ENCODE measurements at regions not wholly inside any gene's neighbourhood (a gene's known extent, or its start where the extent isn't known, plus 50 kb on each side); places are given as distances from the start of the nearest gene placed in this dataset.
A peak's percentile ranks its signal among the peaks of the same experiment; 100 is the strongest.
"Not testable (repeated sequence)": the region's sequence is repeated elsewhere in the genome, so short reads cannot be mapped to it uniquely, and the experiment has no call there.

DNA sequence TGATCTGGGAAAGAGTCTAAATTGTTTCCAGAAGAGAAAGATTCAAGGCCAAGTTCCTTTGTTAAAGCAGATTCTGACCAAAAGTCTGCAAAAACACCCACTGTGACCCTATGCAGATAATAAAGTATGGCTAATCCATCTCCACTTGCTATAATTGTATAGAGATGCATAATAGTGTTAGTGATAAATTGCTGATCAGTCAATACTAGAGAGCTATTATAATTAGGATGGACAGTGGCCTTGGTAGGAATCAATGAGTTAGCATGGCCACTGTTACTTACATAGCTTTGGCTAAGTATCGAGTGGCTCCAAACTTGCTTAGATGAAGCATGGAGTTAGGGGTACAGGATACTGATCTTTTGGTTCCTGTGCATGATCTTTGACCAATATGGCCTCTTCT lies 683.4 kb upstream of the MEF2C start:
- DNase-seq (ENCODE audit: low read depth, low spot score), result no peak

- no peak for DNase-seq (ENCODE audit: low read depth, low spot score)
Measured at GRCh38 chr5:89560696-89561095, 677.7 kb upstream of the MEF2C start.

DNA sequence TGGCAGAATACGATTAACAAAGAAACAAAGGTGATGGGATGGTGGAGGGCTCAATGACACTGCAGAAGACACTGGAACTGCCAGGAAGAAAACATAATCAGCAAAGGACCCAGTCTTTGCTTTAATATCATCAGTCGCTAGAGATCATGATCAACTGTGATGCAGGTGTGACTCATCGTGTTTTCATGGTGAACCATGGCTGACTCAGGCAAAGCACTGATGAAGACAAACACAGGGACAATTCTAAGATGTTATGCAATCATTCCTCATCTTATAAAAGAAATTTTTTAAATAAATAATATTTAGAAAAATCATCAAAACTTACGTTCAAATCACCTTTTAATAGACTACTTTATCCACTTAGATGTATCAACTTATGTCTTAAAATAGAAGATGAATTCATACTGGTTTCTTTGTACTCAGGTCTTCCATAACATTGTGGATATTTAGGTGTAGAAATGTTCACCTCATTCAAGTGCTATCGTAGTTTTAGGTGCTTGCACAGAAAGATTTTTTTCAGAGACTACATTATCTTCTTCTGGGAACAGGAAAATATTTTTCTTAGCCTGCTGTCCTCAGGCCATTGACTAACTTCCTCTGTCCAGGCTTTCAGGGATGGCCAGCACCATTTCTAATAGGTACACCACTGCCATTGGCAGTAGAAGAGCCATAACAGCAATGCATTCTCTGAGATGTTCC lies 673.4 kb upstream of the MEF2C start:
- DNase-seq (ENCODE audit: low read depth, low spot score), result peak; percentile 21

DNA sequence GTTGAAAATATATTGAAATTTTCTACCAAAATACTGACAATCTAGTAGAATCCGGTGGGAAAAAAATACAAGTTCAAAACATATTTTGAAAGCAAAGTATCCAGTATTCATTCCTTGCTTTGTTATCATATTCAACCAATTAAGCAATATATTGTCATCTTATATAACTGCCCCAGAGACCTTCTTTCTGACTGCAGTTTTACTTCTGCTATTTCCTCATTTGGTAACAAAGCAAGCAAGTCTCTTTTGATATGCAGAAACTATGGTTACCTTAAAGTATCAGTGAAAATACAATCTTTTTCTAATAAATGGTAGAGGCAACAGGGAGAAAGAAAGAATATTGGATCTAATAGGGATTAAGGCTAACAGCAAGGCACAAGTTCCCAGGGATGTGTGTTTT lies 663.7 kb upstream of the MEF2C start:
- no peak for DNase-seq (ENCODE audit: low read depth, low spot score)

- no peak for DNase-seq (ENCODE audit: low read depth, low spot score)
Measured at GRCh38 chr5:89545626-89546025, 662.6 kb upstream of the MEF2C start.

DNA sequence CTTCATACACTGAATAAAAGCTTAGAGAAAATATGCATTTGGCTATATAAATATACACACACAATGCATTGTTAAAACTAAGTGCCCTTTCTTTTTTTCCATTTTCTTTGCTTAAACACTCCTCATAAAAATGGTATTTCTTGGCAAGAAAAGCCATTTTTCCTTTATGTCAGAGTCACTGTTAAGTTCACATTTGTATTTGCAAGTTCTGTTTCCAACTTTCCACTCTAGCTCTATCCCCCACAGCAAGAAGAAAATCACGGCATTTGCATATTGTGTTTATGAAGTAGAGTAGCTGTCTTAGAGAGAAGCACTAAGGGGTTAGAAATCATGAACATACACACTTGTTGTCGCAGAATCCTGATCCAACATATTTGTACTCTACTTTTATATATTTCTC lies 662.1 kb upstream of the MEF2C start:
- DNase-seq (ENCODE audit: low read depth, low spot score), result no peak

DNA sequence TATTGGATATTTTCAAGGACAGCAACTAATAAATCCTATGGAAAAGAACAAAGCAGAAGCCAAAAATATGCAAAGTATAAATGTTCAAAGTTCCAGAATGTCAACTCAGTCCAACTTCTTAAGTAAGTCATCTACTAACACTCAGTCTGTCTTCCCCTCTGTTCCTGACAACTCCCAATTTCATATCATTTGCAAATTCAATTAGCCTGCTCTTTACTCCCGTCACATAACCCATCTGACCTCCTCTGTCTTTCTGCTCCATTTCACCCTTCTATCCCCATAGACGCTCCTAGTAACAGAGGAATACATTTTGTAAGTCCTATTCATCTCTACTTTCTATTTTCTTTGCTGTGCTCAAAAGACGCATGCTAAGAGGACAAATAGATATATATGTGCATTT lies 659.8 kb upstream of the MEF2C start:
- no peak for DNase-seq (ENCODE audit: low read depth, low spot score)

DNA sequence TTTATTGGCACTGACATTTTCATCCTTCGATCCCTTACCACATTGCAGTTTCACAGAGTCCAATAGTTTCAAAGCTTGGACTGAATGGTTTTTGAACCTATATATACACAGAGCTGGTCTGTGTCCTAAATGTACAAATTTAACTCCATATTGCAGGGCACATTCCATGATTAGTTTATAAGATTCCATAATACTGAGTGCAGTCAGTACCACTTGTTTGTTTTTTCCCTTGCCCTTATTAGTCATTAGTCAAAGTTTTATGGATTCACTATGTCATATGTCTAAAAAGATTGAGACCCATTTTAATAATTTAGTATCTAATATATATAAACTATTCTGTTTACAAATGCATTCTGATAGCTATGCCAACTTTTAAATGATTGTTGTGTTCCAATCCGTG lies 654.8 kb upstream of the MEF2C start:
- DNase-seq (ENCODE audit: low read depth, low spot score), result no peak

GRCh38 chr5:89536020-89536419 lies 653.0 kb upstream of the MEF2C start:
- DNase-seq (ENCODE audit: low read depth, low spot score), result no peak

DNA sequence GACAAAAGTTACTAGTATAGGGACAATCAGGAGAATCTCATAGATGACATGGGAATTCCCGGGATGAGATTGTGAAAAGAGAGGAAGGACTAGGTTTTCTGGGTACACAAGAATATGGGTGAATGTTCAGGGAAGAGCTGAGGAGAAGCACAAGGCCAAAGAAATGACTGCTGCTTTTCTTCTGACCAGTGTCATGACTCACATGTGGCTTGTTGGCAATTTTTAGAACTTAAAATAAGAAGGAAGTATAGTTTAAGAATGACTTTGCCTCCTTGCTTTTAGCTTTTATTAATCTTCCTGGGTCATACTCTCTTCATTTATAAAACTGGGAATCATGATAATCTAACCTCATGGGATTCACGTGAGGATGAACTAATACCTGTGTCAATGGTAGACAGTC lies 652.4 kb upstream of the MEF2C start:
- DNase-seq (ENCODE audit: low read depth, low spot score), result no peak

- DNase-seq (ENCODE audit: low read depth, low spot score), result no peak
Measured at GRCh38 chr5:89534331-89534730, 651.3 kb upstream of the MEF2C start.

DNA sequence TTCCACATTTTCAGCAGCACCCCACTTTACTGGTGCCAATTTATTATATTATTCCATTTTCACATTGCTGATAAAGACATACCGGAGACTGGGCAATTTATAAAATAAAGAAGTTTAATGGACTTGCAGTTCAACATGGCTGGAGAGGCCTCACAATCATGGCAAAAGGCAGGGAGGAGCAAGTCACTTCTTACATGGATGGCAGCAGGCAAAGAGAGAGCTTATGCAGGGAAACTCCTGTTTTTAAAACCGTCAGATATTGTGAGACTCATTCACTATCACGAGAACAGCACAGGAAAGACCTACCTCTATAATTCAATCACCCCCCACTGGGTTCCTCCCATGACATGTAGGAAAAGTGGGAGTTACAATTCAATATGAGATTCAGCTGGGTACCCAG lies 641.8 kb upstream of the MEF2C start:
- no peak for DNase-seq (ENCODE audit: low read depth, low spot score)

DNA sequence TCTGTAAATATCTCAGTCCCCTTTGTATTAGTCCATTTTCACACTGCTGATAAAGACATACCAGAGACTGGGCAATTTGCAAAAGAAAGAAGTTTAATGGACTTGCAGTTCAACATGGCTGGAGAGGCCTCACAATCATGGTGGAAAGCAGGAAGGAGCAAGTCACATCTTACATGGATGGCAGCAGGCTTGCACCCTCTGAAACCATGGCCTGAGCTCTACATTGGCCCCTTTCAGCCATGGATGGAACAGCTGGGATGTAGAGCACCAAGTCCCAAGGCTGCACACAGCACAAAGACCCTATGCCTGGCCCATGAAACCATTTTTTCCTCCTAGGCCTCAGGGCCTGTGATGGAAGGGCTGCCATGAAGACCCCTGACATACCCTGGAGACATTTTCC lies 640.9 kb upstream of the MEF2C start:
- not testable (repeated sequence) for DNase-seq (ENCODE audit: low read depth, low spot score)

DNA sequence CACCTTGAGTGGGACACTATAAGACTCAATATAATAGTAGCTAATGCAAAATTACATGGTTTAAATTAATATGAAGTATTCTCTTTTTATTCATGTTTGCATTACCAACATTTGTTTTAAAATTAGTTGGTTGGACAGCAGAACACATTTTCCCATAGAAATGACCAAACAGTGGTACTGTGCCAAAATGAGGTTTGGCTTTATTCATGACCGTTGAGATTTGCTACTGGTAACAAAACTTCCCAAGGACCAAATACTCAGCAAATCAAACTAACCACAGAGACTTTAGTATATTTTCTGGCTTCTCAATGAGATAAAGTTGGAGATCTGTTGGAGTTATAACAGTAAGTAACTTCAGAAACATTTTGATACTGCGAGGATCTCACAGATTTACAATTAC lies 637.8 kb upstream of the MEF2C start:
- DNase-seq (ENCODE audit: low read depth, low spot score), result no peak

- DNase-seq (ENCODE audit: low read depth, low spot score), result no peak
Measured at GRCh38 chr5:89513299-89514044, 630.5 kb upstream of the MEF2C start.

- DNase-seq (ENCODE audit: low read depth, low spot score), result no peak
Measured at GRCh38 chr5:89504051-89504450, 621.1 kb upstream of the MEF2C start.

DNA sequence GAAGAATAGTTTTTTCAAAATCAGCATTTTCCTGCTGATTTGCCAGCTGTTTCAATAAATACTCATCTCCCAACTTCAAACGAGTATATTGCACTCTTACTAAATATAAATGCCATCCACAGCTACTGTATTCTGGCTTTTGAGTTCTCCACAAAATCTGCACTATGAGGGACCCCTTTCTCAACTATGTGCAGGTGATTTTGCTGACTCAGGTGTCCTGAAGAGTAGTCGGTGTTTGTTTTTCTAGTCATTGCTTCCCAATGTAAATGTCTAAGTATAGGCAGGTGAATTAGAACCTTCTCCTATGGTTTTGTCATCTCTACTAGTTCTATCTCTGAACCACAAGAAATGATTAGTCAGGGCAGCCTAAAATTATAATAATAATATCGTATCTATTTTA lies 616.8 kb upstream of the MEF2C start:
- no peak for DNase-seq (ENCODE audit: low read depth, low spot score)

DNA sequence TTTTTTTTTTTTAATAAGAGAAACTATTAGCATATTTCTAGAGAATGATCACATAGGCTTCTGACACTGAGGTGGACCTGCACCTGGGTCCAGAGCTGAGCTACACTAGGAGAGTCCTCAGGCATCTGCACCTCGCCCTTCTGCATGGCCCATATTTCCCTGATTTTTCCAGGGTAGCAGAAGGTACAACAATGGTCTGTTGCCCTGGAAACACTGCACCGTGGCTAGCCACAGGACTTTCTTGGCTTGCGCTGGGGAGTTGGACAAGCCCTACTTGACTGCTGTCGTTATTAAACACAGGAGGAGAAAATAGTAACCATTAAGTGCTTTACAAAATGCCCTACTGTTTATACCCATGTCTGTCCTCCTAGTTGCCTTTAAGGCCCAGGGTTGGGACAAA lies 615.7 kb upstream of the MEF2C start:
- no peak for DNase-seq (ENCODE audit: low read depth, low spot score)

- DNase-seq (ENCODE audit: low read depth, low spot score), result no peak
Measured at GRCh38 chr5:89493414-89493813, 610.4 kb upstream of the MEF2C start.

- DNase-seq (ENCODE audit: low read depth, low spot score), result no peak
Measured at GRCh38 chr5:89484962-89485361, 602.0 kb upstream of the MEF2C start.

GRCh38 chr5:89480406-89481007 lies 597.5 kb upstream of the MEF2C start:
- DNase-seq (ENCODE audit: low read depth, low spot score), result no peak

DNA sequence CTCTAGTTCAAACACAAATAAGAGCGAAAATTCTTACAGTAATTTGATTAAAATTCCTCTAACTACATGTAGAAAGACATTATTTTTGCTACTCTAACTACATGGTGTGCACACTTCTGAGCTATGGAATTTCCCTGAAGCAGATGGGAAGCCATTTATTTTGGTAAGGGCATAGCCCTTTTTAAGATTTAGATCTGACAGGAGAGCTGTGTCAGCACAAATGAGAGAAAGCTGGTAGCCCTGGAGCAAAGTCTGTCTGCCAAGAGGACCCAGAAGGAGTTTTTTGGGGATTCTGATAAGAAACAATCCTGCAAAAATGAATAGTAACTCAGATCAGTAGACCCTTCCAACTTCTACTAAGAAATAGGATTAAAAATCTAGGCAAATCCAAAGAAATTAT lies 595.9 kb upstream of the MEF2C start:
- no peak for DNase-seq (ENCODE audit: low read depth, low spot score)

GRCh38 chr5:89473196-89473595 lies 590.2 kb upstream of the MEF2C start:
- DNase-seq (ENCODE audit: low read depth, low spot score), result peak; percentile 15

Measured in smooth muscle cell of the brain vasculature (primary cell).